ENCODE measurements at regions not wholly inside any gene's neighbourhood (a gene's known extent, or its start where the extent isn't known, plus 50 kb on each side); places are given as distances from the start of the nearest gene placed in this dataset.
"Not testable (repeated sequence)": the region's sequence is repeated elsewhere in the genome, so short reads cannot be mapped to it uniquely, and the experiment has no call there.

DNA sequence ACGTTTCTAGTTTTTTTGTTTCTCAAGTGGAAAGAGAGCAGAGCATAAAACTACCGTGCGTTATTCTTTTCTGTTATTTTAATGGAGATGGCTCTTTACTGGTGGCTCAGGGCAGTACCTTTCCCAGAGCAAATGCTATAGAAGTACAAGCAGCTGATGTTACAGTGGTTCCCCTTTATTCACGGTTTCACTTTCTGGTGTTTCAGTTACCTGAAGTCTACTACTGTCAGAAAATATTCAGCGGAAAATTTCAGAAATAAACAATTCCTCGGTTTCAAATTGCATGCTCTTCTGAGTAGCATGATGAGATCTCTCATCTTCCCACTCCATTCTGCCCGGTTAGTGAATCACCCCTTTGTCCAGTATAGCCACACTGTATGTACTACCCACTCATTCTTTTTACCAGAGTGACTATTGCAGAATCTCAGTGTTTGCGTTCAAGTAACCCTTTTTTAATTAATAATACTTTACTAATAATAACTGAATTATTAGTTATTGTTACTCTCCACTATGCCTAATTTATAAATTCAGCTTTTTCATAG is 597.5 kb upstream of the ROBO2 start:
- no peak for DNase-seq

DNA sequence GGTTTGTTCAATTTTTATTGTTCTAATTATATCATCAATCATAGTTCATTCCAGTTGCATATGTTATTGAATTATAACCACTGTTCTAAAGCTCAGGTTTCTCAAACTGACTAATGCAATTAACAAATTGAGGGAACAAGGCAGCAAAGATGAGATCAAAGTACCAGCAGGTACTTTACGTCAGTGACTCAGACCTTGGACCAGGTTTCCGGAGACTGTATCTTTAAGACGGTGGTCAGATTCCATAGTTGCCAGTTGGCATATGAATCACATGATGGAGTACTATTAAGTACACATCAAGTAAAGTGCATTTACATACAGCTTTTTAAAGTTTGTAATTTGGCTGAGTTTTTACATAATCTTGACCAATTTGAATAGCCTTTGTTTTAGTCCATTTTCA is 583.6 kb upstream of the ROBO2 start:
- no peak for DNase-seq

DNA sequence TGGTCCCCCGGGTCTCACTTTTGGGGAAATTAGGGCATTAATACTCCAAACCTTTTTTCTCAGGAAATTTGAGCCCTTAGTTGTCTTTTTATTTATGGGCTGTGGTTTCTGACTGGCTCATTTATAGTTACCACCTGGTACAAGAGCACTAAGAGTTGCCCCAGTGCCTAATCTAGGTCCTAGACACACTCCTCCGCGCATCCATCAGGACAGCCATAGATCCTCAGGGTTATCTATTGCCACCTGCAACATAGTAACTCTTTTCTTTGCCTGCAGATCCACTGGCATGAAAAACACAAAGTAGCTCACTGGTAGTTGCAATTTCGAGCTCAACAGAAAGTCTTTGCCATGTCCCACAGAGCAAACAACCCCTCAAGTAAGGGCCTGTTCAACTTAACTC is 576.4 kb upstream of the ROBO2 start:
- DNase-seq = no peak

DNA sequence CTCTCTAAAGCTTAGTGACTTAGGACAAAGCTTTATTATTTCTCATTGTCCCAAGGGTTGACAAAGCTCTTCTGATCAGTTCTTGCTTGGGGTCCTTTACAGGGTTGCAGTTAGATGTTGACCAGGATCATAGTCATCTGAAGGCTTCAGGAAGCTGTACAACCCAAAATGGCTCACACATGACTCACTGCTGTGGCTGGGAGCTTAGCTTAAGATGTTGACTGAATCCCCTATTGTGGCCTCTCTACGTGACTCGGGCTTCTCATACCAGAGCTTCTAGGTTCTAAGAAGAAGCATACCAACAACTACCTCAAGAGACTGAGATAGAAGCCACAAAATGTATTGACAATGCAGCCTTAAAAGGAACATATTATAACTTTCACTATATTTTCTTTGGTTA is 569.6 kb upstream of the ROBO2 start:
- DNase-seq = no peak

DNA sequence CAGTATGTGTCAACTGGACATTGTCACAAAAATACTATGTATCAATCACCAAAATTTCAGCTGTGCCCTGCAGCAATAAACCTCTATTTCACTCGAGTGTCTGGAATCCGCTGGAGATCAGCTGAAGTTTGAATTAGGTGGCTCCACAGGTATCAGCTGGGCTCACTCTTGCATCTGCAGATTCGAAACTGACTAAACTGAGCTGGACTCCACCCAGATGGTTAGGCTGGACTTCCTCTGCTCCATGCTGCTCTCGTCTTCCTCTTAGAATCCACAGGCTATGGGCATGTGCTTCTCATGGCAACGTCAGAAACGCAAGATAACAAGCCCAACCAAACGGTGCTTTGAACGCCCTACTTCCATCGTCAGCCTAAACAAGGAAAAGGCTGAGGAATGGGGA is 565.3 kb upstream of the ROBO2 start:
- no peak for DNase-seq

DNA sequence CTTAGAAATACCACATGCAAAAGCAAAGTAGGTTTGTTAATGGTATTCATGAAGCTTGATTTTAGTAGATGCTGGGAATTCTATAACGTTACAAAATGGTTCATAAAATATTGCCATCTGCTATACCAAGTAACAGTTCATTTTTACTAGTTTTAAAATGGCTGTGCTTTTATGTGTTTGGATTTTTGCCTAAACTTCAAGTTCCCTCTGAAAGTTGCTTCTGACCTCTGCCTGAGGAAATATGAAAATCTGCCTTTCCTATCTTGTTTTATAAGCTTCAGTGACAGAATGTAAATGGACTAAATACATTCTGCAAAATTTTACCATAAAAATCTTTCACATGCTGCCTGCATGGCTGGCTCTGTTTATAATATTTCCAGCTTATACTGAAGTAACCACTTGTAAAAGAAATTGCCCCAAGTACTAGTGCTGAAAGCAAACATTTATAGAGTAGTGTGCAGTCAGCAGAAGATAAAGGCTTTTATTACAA is 560.7 kb upstream of the ROBO2 start:
- no peak for DNase-seq

DNA sequence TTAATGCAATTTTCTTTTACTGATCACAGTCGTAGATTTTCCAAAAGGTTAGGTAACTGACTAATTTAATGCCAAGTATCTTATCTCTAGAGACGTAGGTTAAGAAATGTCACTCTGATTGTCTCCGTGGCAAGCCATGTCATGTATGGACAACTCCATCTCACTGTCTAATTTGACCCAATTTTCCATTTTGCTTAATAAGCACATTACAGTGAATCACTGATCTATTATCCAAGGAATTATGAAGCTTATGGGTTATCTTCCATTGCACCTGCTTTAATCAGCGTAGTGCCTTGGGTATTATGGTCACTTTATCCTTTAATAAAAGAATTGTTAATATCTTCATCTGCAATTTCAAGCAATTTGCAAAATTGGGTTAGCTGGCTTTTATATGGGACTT is 557.4 kb upstream of the ROBO2 start:
- DNase-seq = no peak

DNA sequence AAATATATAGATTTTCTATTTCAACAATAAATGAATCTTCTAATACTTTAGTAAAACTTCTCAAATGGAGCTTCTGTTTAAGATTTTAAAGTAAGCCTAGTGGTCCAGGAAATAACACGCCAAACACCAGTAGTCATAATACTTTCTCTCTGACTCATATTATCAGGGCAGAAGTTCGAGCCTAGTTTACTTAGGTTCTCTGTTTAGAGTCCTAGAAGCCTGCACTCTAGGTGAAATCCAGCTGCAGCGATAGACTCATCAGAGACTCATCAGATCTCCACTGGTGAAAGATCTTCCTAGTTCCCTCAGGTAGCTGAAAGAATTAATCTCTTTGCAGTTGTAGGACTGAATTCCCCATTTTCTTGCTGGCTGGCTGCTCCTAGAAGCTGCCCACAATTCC is 552.5 kb upstream of the ROBO2 start:
- DNase-seq = no peak

DNA sequence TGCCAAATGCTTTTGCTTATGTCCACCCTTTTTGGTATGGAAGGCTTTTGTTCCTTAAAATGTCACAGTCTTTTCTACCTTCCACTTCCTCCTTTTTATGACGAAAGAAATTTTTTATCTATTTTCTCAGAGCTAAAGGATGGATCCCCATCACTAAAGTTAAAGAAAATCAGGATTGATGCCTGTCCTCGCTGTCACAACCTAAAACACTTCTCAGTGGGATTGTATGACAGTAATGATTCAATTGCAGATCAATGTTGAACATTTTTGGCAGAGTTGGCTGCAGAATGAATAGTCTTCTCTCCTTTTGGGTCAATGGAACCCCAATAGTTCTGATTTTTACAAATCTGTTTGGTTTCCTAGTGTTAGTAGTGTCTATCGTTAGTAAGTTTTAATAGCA is 549.8 kb upstream of the ROBO2 start:
- no peak for DNase-seq

DNA sequence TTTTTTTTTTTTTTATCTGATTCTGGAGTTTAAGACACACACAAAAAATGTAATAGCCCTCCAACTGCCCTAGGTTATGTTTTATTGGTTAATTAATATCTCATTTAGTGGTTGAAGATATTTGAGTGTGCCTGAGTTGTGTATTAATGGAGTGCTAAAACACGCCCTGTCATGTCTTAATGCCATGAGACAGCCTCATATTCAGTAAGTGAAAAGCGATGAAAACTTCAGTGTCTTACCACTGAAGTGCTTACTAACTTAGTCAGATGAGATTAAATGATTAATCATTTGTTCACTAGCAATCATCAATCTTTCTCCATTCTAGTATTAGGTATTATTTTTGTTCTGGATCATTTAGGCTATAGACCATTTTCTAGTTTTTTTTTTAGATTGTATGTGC is 544.7 kb upstream of the ROBO2 start:
- no peak for DNase-seq

DNA sequence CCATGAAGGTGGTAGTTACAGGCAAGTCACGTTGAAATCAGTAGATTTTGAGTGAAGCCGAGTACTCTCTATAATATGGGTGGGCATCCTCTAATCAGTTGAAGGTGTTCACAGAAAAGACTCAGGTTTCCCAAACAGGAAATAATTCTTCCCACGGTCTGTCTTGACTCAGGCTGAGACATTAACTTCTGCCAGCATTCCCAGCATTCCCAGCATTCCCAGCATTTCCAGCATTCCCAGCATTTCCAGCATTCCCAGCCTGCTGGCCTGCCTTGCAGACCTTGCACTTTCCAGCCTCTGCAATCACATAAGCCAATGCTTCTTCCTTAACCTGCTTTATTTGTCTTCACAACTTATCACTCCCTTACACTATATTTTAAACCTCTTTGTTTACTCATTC is 542.3 kb upstream of the ROBO2 start:
- no peak for DNase-seq

DNA sequence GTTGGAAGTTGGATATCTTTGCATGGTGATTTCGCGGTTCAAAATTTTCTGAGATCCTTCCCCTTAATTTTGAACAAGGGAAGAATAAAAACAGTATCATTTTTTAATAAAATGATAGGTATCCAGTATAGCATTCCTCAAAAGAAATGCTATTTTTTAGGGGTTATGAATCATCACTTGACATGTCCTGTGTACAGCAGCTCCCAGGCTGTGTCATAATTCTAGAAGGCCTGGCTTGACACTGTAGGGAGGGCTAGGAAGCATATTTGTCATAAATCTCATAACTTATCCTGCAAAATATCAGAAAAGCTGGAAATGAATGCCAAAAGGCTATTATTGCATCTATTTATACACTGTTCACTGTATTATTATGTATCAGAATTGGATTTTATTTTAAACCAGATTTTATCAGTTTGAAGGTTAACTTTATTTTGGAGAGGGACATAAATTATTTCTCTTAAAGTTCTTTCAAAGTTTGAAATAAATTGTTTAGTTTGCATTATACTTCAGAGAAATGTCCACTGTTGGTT is 539.1 kb upstream of the ROBO2 start:
- no peak for DNase-seq

DNA sequence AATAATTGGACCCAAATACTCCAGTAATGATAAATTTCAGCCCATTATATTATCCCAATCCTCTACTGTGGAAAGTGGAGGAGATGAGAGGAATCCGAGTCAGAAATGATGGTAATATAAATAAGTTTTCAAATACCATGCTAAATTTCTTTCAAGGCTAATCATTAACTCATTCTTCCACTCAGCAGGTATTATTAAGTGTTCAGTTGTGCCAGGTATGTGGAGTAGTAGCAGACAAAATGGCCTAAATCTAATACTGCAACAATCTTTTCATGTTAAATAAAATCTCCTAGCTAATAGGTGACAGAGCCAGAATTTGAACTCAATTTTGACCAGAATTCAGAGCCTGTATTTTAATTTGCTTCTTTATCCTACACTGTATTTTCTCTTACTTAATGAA is 538.6 kb upstream of the ROBO2 start:
- DNase-seq = no peak

DNA sequence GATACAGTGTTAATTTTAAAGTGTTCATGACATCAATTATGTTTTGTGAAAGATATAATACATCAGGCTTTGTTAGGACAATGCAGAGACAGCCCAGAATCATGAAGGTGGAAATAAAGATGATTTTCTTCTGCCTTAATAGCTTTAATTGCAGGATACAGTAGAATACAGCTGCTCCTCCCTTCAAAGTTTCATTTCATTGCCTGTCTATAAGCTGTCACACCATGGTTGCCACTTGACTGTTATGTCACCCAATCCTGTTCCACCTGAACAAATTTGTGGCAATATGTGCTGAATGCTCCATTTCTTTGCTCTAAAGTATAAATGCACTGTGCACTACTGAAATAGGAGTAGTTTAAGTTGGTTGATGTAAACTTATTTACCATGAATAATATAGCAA is 537.8 kb upstream of the ROBO2 start:
- DNase-seq = no peak

DNA sequence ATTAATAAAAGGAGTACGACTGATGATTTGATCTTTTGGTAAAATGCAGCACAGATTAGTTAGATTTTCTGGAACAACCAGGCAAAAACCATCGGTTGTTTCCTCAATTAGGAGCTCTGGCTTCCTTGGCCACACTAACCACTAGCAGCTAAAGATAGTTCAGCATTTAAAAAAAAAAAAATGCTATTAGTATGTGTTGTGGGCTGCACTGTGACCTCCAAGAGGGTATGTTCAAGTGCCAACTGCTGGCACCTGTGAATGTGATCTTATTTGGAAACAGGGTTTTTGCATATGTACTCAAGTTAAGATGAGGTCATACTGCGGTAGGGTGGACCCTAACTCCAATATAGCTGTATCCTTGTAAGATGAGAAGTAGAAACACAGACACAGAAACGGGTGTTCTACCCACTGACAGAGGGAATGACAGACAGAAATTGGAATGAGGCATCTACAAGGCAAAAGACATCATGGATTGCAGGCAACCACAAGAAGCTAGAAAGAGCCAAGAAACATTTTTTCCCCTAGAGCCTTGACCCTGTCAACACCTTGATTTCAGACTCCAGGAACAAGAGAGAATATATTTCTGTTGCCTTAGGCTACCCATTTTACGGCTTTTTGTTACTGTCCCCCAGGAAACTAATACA is 534.6 kb upstream of the ROBO2 start:
- DNase-seq = no peak

DNA sequence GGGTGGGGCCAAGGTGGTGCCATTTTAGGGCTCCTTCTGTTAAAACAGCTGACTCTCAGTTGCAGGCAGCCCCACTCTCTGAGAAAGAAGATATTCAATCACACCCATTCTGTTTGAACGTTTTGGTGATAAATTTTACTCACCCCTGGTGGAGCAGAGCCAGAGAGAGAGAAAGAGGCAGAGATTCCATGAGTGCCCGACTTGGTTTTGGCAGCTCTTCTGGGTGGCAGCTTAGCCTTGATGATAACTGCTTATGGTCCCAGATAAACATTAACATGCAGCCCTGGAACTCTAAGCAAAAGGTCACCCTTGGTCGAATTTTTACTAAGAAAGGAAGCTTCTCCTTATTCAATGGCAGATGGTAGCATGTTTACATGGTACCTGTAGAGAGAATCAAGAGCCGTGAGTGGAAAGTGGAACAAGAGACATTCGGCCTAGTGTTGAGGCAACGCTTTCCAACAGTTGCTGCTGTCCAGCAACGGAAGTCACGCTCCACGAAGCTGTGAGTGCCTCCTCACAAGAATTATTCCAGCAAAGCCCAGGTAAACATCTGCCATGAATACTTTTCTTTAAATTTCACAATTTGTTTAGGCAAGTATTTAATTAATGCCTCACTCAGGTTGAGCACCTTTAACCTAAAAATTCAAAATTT is 530.6 kb upstream of the ROBO2 start:
- DNase-seq = no peak

DNA sequence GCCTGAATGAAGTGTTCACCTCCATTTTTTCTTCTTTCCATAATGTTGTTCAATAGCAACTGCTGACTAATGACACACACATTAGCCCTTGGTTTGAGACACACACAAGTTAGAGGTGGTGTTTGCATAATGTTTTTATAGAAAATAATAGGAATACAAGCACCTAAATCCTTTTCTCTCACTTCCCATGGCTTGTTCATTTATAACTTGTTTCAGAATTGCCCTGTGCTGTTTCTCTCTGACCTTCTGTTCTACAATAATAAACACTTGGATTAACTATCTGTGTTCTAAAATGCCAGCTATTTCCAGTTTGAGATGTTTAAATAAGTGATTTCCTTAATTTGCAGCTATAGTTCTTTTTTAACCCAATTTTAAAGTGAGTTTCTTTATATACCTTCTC is 525.1 kb upstream of the ROBO2 start:
- DNase-seq = no peak

DNA sequence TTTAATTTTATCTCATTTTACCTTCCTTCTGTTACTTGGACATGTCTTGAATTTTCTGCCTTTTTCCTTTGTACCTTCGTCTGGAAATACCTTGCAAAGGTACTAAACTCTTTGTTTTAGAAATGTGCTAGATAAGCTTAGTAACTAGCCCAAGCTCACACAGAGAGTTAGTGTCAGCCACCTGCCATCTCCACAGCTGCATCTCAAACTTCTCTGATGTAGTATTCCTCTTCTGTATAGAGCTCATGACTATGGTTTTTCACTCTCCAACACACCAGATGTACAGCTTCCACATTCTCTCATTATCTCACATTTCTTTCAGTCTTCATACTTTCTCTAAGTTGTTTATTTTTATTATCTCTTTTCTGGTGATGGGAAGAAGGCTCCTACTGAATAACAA is 516.6 kb upstream of the ROBO2 start:
- no peak for DNase-seq

DNA sequence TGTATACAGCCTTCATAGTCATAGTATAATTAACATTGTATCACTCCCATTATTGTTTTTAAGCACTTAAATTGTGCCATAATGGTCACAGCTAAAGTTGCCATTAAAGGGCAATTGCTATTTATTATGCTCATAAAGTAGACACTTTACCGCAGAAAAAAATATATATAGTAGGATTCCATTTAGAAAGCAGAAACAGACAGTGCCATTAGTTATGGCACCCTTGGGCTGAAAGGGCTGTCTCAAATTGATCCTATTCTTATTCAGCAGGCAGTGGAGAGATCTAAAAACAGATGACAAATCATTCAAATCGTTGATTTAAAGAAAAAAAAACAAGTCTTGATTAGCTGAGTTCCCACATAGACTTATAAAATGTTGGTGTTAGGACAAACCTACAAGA is 514.2 kb upstream of the ROBO2 start:
- no peak for DNase-seq

DNA sequence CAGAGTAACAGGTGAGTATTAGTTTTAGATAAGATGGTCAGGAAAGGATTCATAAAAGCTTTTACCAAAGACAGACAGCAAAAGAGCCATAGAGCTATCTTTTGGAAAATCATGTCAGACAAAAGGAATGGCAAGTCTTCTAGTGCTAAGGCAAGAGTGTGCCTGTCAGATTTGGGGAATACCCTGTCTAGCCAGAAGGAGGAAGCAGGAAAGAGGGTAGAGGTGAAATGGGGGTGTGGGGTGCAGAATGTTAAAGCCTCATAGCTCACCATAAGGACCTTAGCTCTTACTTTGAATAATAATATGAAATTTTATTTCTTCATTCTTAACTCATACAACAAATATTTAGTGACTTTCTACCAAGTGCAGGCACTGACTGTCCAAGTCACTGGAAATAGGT is 512.1 kb upstream of the ROBO2 start:
- no peak for DNase-seq

DNA sequence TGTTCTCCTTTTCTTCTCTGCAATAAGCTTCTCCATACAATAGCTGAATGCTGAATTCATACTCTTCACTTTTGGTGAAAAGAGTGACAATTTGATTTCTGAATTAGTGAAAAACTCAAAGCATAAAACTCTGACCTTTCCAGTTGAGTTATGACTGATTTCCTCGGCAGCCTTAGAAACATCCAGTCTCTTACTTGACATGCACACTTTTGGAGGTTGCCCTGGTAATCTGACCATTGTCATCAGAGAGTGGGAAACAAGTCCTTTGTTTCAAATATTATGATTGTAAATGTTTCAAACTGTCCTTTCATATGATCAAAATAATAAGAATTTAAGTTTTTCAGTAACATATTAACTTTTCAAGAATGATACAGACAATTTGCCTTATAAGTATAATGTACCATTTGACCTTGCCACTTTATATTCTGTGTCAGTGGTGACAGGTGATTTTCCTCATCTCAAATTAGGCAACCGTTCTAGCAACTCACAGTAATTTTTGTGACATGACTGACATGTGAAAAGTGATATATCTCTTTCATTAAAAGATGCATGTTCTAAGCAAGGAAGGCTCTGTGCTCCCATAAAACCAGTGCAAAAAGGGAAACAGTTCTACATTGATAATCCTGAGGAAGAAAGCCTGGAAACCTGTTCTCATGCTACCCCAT is 507.6 kb upstream of the ROBO2 start:
- no peak for DNase-seq

DNA sequence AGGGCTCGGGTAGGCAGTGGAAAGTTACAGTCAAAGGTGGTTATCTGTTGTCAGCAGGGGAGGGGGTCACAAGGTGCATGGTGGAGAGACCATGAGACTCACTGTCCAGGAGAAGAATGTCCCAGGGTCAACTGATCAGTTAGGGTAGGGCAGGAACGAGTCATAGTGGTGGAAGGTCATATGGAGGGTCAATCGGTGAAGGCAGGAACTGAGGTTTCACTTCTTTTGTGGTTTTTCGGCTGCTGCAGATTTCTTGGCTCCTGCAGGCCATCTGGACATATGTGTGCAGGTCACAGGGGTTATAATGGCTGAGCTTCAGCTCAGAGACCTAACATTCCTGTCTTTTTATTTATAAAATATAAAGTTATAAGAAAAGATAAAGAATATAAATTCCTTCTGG is 506.2 kb upstream of the ROBO2 start:
- DNase-seq = not testable (repeated sequence)

DNA sequence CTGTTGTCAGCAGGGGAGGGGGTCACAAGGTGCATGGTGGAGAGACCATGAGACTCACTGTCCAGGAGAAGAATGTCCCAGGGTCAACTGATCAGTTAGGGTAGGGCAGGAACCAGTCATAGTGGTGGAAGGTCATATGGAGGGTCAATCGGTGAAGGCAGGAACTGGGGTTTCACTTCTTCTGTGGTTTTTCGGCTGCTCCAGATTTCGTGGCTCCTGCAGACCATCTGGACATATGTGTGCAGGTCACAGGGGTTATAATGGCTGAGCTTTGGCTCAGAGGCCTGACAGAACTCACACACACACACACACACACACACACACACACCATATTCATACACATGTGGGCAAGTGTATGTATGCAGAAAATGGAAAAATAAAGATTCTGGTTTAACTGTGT is 502.0 kb upstream of the ROBO2 start:
- not testable (repeated sequence) for DNase-seq

DNA sequence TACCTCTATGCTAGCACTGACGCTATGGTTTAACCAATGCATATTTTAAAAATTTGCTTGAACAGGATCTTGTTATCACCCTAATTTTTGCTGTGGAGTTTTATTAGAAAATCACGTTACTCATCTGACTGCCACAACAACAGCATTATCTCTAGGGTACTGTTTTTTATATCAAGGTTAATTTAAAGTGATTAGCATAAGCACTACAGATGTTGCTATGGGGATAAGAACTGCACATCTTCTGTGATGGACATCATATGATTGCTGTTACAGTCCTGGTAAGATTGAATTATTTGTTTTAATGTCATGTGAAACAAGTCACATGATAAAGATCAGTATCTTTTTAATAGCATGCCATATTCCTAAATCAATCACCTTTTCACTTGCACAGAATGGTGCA is 492.2 kb upstream of the ROBO2 start:
- no peak for DNase-seq
